ENCODE measurements at regions not wholly inside any gene's neighbourhood (a gene's known extent, or its start where the extent isn't known, plus 50 kb on each side); places are given as distances from the start of the nearest gene placed in this dataset.

DNA sequence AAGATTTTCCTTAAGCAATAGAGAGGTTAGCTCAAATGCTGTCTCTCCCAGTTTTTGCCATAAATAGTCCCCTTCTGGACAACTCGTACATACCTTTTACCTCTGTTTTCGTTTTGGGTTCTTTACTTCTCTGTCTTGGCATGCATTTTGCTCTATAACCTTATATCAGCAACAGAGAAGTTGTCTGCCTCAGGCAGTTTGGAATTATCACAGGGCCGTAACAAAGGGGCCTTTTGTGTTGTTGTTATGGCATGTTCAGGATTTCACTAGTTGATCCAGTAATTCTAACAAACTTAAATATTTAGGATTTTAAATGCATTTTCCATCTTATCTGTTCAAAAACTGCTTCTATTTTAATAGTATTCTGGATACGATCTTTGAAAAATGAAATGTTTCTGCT, 259.8 kb downstream of the CD109 start:
- peaks cover 1% of the 10 kb centered on the region for H3K9me3 ChIP-seq (ENCODE audit: control insufficient read depth, low read length)
- intact Hi-C loops (cut with DNase I), result no loop called here
- H3K4me3 ChIP-seq (ENCODE audit: low read length in 2 of 2), result no peak overlapping the region
- H3K36me3 ChIP-seq (ENCODE audit: control insufficient read depth in 1 of 2, insufficient read depth in 2 of 2, low read length in 1 of 2), result no peaks in the 10 kb centered on the region
- DNase-seq, result no peak
- H3K4me1 ChIP-seq (ENCODE audit: control insufficient read depth in 1 of 2, insufficient read depth in 2 of 2, low read length in 2 of 2), result peaks cover 1 to 4% of the 10 kb centered on the region in 2 donors
- WGBS, 2 donors, result 73 to 84% methylated on average over 4 of the region's 4 CpGs
- H3K27me3 ChIP-seq (ENCODE audit: control insufficient read depth in 1 of 2, insufficient read depth in 2 of 2, low read length in 1 of 2), result no peaks in the 10 kb centered on the region
- no peak overlapping the region for H3K27ac ChIP-seq (ENCODE audit: low read depth in 1 of 2, low read length in 2 of 2)
- no peak for ATAC-seq (ENCODE audit: low FRiP score)

GRCh38 chr6:73954881-73955280, 258.9 kb downstream of the CD109 start:
- Histone ChIP-seq H3K4me1 (ENCODE audit: control insufficient read depth in 1 of 2, insufficient read depth in 2 of 2, low read length in 2 of 2) (peaks cover 3 to 5% of the 10 kb centered on the region in 2 donors), H3K4me3 (ENCODE audit: low read length in 2 of 2) (no peak overlapping the region), H3K27ac (ENCODE audit: low read depth in 1 of 2, low read length in 2 of 2) (no peak overlapping the region), H3K36me3 (ENCODE audit: control insufficient read depth in 1 of 2, insufficient read depth in 2 of 2, low read length in 1 of 2) (no peaks in the 10 kb centered on the region), H3K27me3 (ENCODE audit: control insufficient read depth in 1 of 2, insufficient read depth in 2 of 2, low read length in 1 of 2) (no peaks in the 10 kb centered on the region), H3K9me3 (ENCODE audit: control insufficient read depth, low read length) (peaks cover 1% of the 10 kb centered on the region)
- ATAC-seq (ENCODE audit: low FRiP score) (no peak), DNase-seq (no peak)
- intact Hi-C loops (cut with DNase I), result no loop called here

DNA sequence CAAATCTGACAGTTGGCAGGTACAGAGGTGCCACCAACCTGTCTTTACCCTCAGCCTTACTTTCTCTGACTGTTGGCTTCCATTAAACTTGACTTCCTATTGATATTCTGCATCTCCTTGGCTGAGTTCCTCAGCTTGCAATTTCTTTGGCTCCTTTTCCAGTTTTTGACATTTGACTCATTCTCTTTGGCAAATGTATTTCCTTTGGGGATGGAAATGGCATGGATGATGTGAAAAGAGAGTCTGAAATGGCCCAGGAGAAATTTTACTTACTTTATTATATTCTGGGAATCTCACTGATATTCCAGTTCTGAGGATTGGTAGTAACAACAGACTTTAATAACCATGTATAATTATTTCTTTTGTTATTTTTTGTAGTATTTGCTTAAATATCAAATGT, 255.2 kb downstream of the CD109 start:
- ATAC-seq (ENCODE audit: low FRiP score) (no peak), DNase-seq (no peak)
- Histone ChIP-seq H3K27me3 (ENCODE audit: control insufficient read depth in 1 of 2, insufficient read depth in 2 of 2, low read length in 1 of 2) (no peaks in the 10 kb centered on the region), H3K27ac (ENCODE audit: low read depth in 1 of 2, low read length in 2 of 2) (no peak overlapping the region), H3K9me3 (ENCODE audit: control insufficient read depth, low read length) (peaks cover 2% of the 10 kb centered on the region), H3K36me3 (ENCODE audit: control insufficient read depth in 1 of 2, insufficient read depth in 2 of 2, low read length in 1 of 2) (no peaks in the 10 kb centered on the region), H3K4me3 (ENCODE audit: low read length in 2 of 2) (no peak overlapping the region), H3K4me1 (ENCODE audit: control insufficient read depth in 1 of 2, insufficient read depth in 2 of 2, low read length in 2 of 2) (peaks cover 3 to 5% of the 10 kb centered on the region in 2 donors)
- intact Hi-C loops (cut with DNase I), result no loop called here

GRCh38 chr6:73943930-73944652, 248.1 kb downstream of the CD109 start:
- Histone ChIP-seq H3K36me3 (ENCODE audit: control insufficient read depth in 1 of 2, insufficient read depth in 2 of 2, low read length in 1 of 2) (no peaks in the 10 kb centered on the region), H3K9me3 (ENCODE audit: control insufficient read depth, low read length) (peaks cover 2% of the 10 kb centered on the region), H3K27me3 (ENCODE audit: control insufficient read depth in 1 of 2, insufficient read depth in 2 of 2, low read length in 1 of 2) (no peaks in the 10 kb centered on the region), H3K4me3 (ENCODE audit: low read length in 2 of 2) (no peak overlapping the region), H3K27ac (ENCODE audit: low read depth in 1 of 2, low read length in 2 of 2) (no peak overlapping the region), H3K4me1 (ENCODE audit: control insufficient read depth in 1 of 2, insufficient read depth in 2 of 2, low read length in 2 of 2) (no peaks in the 10 kb centered on the region)
- no peak for ATAC-seq (ENCODE audit: low FRiP score)
- no peak for DNase-seq
- intact Hi-C loops (cut with DNase I), result no loop called here
- WGBS, 2 donors, result 7 to 13% methylated on average over 1 of the region's 1 CpG

DNA sequence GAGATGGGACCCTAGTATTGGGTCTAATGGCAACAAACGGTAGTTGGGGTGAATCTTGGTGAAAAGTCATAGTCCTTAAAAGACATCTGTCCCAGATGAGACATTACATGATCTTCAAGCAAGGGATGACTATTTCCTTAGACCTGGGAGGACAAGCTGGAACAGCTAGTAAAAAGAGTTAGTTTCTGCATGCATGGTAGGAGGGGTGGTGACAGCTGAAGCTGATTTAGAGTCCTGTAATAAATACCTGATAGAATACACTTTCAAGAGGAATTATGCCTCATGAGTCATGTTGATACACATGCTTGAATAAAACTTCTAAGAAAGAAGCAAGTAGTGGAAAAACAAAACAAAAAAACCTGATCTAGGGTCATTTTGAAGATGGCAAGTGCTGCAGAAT, 247.4 kb downstream of the CD109 start:
- Histone ChIP-seq H3K27me3 (ENCODE audit: control insufficient read depth in 1 of 2, insufficient read depth in 2 of 2, low read length in 1 of 2) (no peaks in the 10 kb centered on the region), H3K9me3 (ENCODE audit: control insufficient read depth, low read length) (peaks cover 2% of the 10 kb centered on the region), H3K4me3 (ENCODE audit: low read length in 2 of 2) (no peak overlapping the region), H3K27ac (ENCODE audit: low read depth in 1 of 2, low read length in 2 of 2) (no peak overlapping the region), H3K36me3 (ENCODE audit: control insufficient read depth in 1 of 2, insufficient read depth in 2 of 2, low read length in 1 of 2) (no peaks in the 10 kb centered on the region), H3K4me1 (ENCODE audit: control insufficient read depth in 1 of 2, insufficient read depth in 2 of 2, low read length in 2 of 2) (no peaks in the 10 kb centered on the region)
- intact Hi-C loops (cut with DNase I), result no loop called here
- 96 to 100% methylated on average over 1 of the region's 1 CpG for WGBS, 2 donors
- DNase-seq (no peak), ATAC-seq (ENCODE audit: low FRiP score) (no peak)

- Histone ChIP-seq H3K27me3 (ENCODE audit: control insufficient read depth in 1 of 2, insufficient read depth in 2 of 2, low read length in 1 of 2) (no peaks in the 10 kb centered on the region), H3K9me3 (ENCODE audit: control insufficient read depth, low read length) (no peaks in the 10 kb centered on the region), H3K27ac (ENCODE audit: low read depth in 1 of 2, low read length in 2 of 2) (no peak overlapping the region), H3K4me3 (ENCODE audit: low read length in 2 of 2) (no peak overlapping the region), H3K36me3 (ENCODE audit: control insufficient read depth in 1 of 2, insufficient read depth in 2 of 2, low read length in 1 of 2) (no peaks in the 10 kb centered on the region), H3K4me1 (ENCODE audit: control insufficient read depth in 1 of 2, insufficient read depth in 2 of 2, low read length in 2 of 2) (no peaks in the 10 kb centered on the region)
- 84 to 90% methylated on average over 3 of the region's 3 CpGs for WGBS, 2 donors
- intact Hi-C loops (cut with DNase I), result no loop called here
- no peak for ATAC-seq (ENCODE audit: low FRiP score)
- no peak for DNase-seq
Measured at GRCh38 chr6:73942592-73943186, 246.7 kb downstream of the CD109 start.

DNA sequence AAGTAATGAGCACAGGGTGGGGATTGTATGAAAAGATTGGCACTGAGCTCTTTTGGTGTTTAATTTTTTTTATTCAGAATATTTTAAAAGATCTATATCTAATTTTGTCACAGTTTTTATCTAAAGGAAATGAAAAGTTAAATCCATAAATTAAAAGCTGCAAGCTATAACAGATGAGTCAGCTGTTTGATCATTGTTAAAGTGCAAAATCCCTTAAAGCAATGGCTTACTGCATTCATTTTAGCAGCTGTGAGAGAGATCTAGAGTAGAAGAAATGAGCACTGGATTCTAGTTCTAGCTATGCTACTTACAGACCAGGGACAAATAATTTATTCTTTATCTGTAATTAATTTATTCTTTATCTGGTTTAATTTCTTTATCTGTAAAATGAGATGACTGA, 245.9 kb downstream of the CD109 start:
- ATAC-seq (ENCODE audit: low FRiP score), result no peak
- H3K27ac ChIP-seq (ENCODE audit: low read depth in 1 of 2, low read length in 2 of 2), result no peak overlapping the region
- DNase-seq, result no peak
- no peaks in the 10 kb centered on the region for H3K27me3 ChIP-seq (ENCODE audit: control insufficient read depth in 1 of 2, insufficient read depth in 2 of 2, low read length in 1 of 2)
- intact Hi-C loops (cut with DNase I), result no loop called here
- H3K4me1 ChIP-seq (ENCODE audit: control insufficient read depth in 1 of 2, insufficient read depth in 2 of 2, low read length in 2 of 2), result no peaks in the 10 kb centered on the region
- H3K9me3 ChIP-seq (ENCODE audit: control insufficient read depth, low read length), result no peaks in the 10 kb centered on the region
- no peaks in the 10 kb centered on the region for H3K36me3 ChIP-seq (ENCODE audit: control insufficient read depth in 1 of 2, insufficient read depth in 2 of 2, low read length in 1 of 2)
- H3K4me3 ChIP-seq (ENCODE audit: low read length in 2 of 2), result no peak overlapping the region

DNA sequence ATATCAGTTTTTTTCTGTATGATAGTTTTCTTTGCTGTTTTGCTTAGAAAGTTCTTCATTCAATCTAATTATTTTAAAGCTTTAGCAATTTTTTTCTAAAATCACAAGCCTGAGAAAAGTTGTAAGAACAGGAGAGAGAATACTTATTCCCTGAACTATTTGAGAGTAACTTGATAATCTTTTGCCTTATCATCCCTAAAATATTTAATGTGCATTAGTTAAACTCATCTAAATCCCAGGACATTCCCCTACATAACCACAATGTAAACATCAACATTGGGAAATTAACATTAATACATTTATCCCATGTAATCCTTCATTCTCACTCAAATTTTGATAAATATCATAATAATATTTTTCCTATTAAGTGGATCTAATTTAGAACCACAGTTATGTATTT, 241.8 kb downstream of the CD109 start:
- intact Hi-C loops (cut with DNase I), result no loop called here
- ATAC-seq (ENCODE audit: low FRiP score), result no peak
- DNase-seq, result no peak
- no peaks in the 10 kb centered on the region for H3K36me3 ChIP-seq (ENCODE audit: control insufficient read depth in 1 of 2, insufficient read depth in 2 of 2, low read length in 1 of 2)
- no peak overlapping the region for H3K27ac ChIP-seq (ENCODE audit: low read depth in 1 of 2, low read length in 2 of 2)
- no peaks in the 10 kb centered on the region for H3K27me3 ChIP-seq (ENCODE audit: control insufficient read depth in 1 of 2, insufficient read depth in 2 of 2, low read length in 1 of 2)
- H3K9me3 ChIP-seq (ENCODE audit: control insufficient read depth, low read length), result no peaks in the 10 kb centered on the region
- no peaks in the 10 kb centered on the region for H3K4me1 ChIP-seq (ENCODE audit: control insufficient read depth in 1 of 2, insufficient read depth in 2 of 2, low read length in 2 of 2)
- no peak overlapping the region for H3K4me3 ChIP-seq (ENCODE audit: low read length in 2 of 2)

GRCh38 chr6:73932866-73933265, 236.9 kb downstream of the CD109 start:
- no peak overlapping the region for H3K4me3 ChIP-seq (ENCODE audit: low read length in 2 of 2)
- peaks cover 3% of the 10 kb centered on the region for H3K9me3 ChIP-seq (ENCODE audit: control insufficient read depth, low read length)
- no peaks in the 10 kb centered on the region for H3K27me3 ChIP-seq (ENCODE audit: control insufficient read depth in 1 of 2, insufficient read depth in 2 of 2, low read length in 1 of 2)
- no peaks in the 10 kb centered on the region for H3K36me3 ChIP-seq (ENCODE audit: control insufficient read depth in 1 of 2, insufficient read depth in 2 of 2, low read length in 1 of 2)
- no peak overlapping the region for H3K27ac ChIP-seq (ENCODE audit: low read depth in 1 of 2, low read length in 2 of 2)
- H3K4me1 ChIP-seq (ENCODE audit: control insufficient read depth in 1 of 2, insufficient read depth in 2 of 2, low read length in 2 of 2), result no peaks in the 10 kb centered on the region
- intact Hi-C loops (cut with DNase I), result no loop called here
- ATAC-seq (ENCODE audit: low FRiP score) (no peak), DNase-seq (no peak)

All from aorta (tissue), 5 donors.